ENCODE measurements at regions not wholly inside any gene's neighbourhood (a gene's known extent, or its start where the extent isn't known, plus 50 kb on each side); places are given as distances from the start of the nearest gene placed in this dataset.

DNA sequence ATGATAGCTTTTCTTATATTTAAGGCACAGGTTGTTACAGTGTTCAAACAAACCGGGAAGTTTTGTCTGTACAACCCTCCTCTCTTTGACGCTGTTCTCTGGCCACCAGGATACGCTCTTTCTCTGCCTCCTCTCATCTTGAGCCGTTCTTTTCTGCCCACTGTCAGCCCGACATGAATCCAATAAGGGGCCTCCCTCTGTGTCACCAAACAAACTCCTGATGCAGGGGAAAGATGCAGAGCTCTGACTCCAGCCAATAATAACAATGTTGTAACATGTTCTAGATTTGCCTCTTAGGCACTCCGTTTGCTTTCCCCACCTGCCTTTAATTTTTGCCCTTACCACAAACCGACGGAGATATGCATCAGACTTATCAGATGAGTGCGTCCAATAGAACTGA, 449.3 kb downstream of the SLC4A3 start:
- TF ChIP-seq, protein P1, sequence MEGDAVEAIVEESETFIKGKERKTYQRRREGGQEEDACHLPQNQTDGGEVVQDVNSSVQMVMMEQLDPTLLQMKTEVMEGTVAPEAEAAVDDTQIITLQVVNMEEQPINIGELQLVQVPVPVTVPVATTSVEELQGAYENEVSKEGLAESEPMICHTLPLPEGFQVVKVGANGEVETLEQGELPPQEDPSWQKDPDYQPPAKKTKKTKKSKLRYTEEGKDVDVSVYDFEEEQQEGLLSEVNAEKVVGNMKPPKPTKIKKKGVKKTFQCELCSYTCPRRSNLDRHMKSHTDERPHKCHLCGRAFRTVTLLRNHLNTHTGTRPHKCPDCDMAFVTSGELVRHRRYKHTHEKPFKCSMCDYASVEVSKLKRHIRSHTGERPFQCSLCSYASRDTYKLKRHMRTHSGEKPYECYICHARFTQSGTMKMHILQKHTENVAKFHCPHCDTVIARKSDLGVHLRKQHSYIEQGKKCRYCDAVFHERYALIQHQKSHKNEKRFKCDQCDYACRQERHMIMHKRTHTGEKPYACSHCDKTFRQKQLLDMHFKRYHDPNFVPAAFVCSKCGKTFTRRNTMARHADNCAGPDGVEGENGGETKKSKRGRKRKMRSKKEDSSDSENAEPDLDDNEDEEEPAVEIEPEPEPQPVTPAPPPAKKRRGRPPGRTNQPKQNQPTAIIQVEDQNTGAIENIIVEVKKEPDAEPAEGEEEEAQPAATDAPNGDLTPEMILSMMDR (IDR thresholded peaks at IDR 0.05): no peak
- TF ChIP-seq POLR2AphosphoS5 (IDR thresholded peaks at IDR 0.05): no peak

Data from breast epithelium (tissue), 3 donors.